Hepatocyte (in vitro differentiated cells): ENCODE measurements at regions not wholly inside any gene's neighbourhood (a gene's known extent, or its start where the extent isn't known, plus 50 kb on each side); places are given as distances from the start of the nearest gene placed in this dataset.

Source experiments
- DNase-seq: peaks from one replicate; pipeline ENCODE4 v3.0.0-alpha.2; 2016; ENCODE audit warnings: low spot score
- H2AFZ ChIP-seq: fragments of 200-600 bp; sonication (generic); 2 replicates; pipeline ENCODE4 v1.6.0; 2016; ENCODE audit warnings: antibody characterized with exemption, mild to moderate bottlenecking
- H3K27ac ChIP-seq: fragments of 200-600 bp; sonication (generic); 2 replicates; pipeline ENCODE4 v1.5.1; 2016; ENCODE audit warnings: mild to moderate bottlenecking
- H3K27me3 ChIP-seq: fragments of 200-600 bp; sonication (generic); 2 replicates; pipeline ENCODE4 v1.6.1; 2016
- H3K36me3 ChIP-seq: fragments of 200-600 bp; sonication (generic); replicated peaks from 2 replicates; pipeline ENCODE4 v1.5.1; 2016; ENCODE audit warnings: low read depth; ENCODE audit not compliant: insufficient read depth
- H3K4me1 ChIP-seq: fragments of 200-600 bp; sonication (generic); 2 replicates; pipeline ENCODE4 v1.5.1; 2016; ENCODE audit warnings: mild to moderate bottlenecking, moderate library complexity; ENCODE audit not compliant: insufficient read depth
- H3K4me2 ChIP-seq: fragments of 200-600 bp; sonication (generic); 2 replicates; pipeline ENCODE4 v1.6.0; 2016
- H3K4me3 ChIP-seq: fragments of 200-600 bp; sonication (generic); 2 replicates; pipeline ENCODE4 v1.5.1; 2016; ENCODE audit warnings: mild to moderate bottlenecking
- H3K79me2 ChIP-seq: fragments of 200-600 bp; sonication (generic); 2 replicates; pipeline ENCODE4 v1.6.0; 2017; ENCODE audit warnings: mild to moderate bottlenecking
- H3K9me2 ChIP-seq: fragments of 200-600 bp; sonication (generic); replicated peaks from 2 replicates; pipeline ENCODE4 v1.6.0; 2017; ENCODE audit warnings: mild to moderate bottlenecking; ENCODE audit not compliant: insufficient read depth
- H3K9me3 ChIP-seq: fragments of 200-600 bp; sonication (generic); 2 replicates; pipeline ENCODE4 v1.5.1; 2016; ENCODE audit warnings: low read depth, mild to moderate bottlenecking
- H4K20me1 ChIP-seq: fragments of 200-600 bp; sonication (generic); 2 replicates; pipeline ENCODE4 v1.6.0; 2016; ENCODE audit warnings: mild to moderate bottlenecking; ENCODE audit not compliant: insufficient read depth, poor library complexity, severe bottlenecking
- CTCF ChIP-seq: fragments of 200-600 bp; sonication (generic); IDR thresholded peaks from 2 replicates; pipeline ENCODE4 v1.5.1; 2016; ENCODE audit warnings: antibody characterized with exemption, mild to moderate bottlenecking; ENCODE audit not compliant: poor library complexity
- EZH2 ChIP-seq: fragments of 200-600 bp; sonication (generic); IDR thresholded peaks from 2 replicates; pipeline ENCODE4 v1.6.1; 2016; ENCODE audit warnings: antibody characterized with exemption, mild to moderate bottlenecking, borderline replicate concordance
- EZH2phosphoT487 ChIP-seq: fragments of 200-600 bp; sonication (generic); IDR thresholded peaks from one replicate; pipeline ENCODE4 v1.6.1; 2018; ENCODE audit warnings: antibody characterized with exemption, mild to moderate bottlenecking, low read depth, moderate library complexity; ENCODE audit not compliant: unreplicated experiment, severe bottlenecking
- WGBS: methylation state at CpG from one replicate; pipeline ENCODE4 v1.1.6; 2016; ENCODE audit warnings: low lambda C conversion rate; ENCODE audit errors: missing lambda C conversion rate; 5-methylcytosine and 5-hydroxymethylcytosine counted together

- TF ChIP-seq EZH2 (no peak), CTCF (no peak), EZH2phosphoT487 (no peak)
- H4K20me1 ChIP-seq: no peaks in the 10 kb centered on the region
- no peaks in the 10 kb centered on the region for H3K4me1 ChIP-seq
- no peak overlapping the region for H2AFZ ChIP-seq
- no peaks in the 10 kb centered on the region for H3K9me2 ChIP-seq
- no peak overlapping the region for H3K4me3 ChIP-seq
- H3K27me3 ChIP-seq: no peaks in the 10 kb centered on the region
- H3K36me3 ChIP-seq: no peaks in the 10 kb centered on the region
- H3K4me2 ChIP-seq: no peak overlapping the region
- H3K79me2 ChIP-seq: no peaks in the 10 kb centered on the region
- WGBS: 94% methylated on average over 4 of the region's 4 CpGs
- no peaks in the 10 kb centered on the region for H3K9me3 ChIP-seq
- DNase-seq: no peak
- no peak overlapping the region for H3K27ac ChIP-seq
These were observed 93.0 kb downstream of the LBH start for GRCh38 chr2:30324245-30324908.

- no peak for TF ChIP-seq EZH2phosphoT487
- TF ChIP-seq EZH2: no peak
- TF ChIP-seq CTCF: no peak
- 89% methylated on average over 4 of the region's 4 CpGs for whole genome bisulfite sequencing
- no peak overlapping the region for H3K27ac ChIP-seq
These were observed 94.4 kb downstream of the LBH start for GRCh38 chr2:30325600-30326328.

GRCh38 chr2:30326497-30326896 lies 95.2 kb downstream of the LBH start:
- no peaks in the 10 kb centered on the region for H4K20me1 ChIP-seq
- no peaks in the 10 kb centered on the region for H3K9me2 ChIP-seq
- TF ChIP-seq CTCF: no peak
- no peak for TF ChIP-seq EZH2phosphoT487
- TF ChIP-seq EZH2: no peak
- no peak for DNase-seq
- no peak overlapping the region for H2AFZ ChIP-seq
- no peak overlapping the region for H3K4me3 ChIP-seq
- no peaks in the 10 kb centered on the region for H3K9me3 ChIP-seq
- no peak overlapping the region for H3K27ac ChIP-seq
- no peaks in the 10 kb centered on the region for H3K4me1 ChIP-seq
- no peak overlapping the region for H3K4me2 ChIP-seq
- no peaks in the 10 kb centered on the region for H3K79me2 ChIP-seq
- no peaks in the 10 kb centered on the region for H3K36me3 ChIP-seq
- 90% methylated on average over 6 of the region's 6 CpGs for WGBS
- H3K27me3 ChIP-seq: no peaks in the 10 kb centered on the region

More at GRCh38 chr2:30325600-30326328, 94.4 kb downstream of the LBH start:
- Histone ChIP-seq H3K36me3 (no peaks in the 10 kb centered on the region), H2AFZ (no peak overlapping the region), H3K4me2 (no peak overlapping the region), H4K20me1 (no peaks in the 10 kb centered on the region), H3K4me3 (no peak overlapping the region), H3K9me2 (no peaks in the 10 kb centered on the region), H3K9me3 (no peaks in the 10 kb centered on the region), H3K79me2 (no peaks in the 10 kb centered on the region), H3K27me3 (no peaks in the 10 kb centered on the region), H3K4me1 (no peaks in the 10 kb centered on the region)
- no peak for DNase-seq
